ENCODE measurements at regions not wholly inside any gene's neighbourhood (a gene's known extent, or its start where the extent isn't known, plus 50 kb on each side); places are given as distances from the start of the nearest gene placed in this dataset.

- no peak for TF ChIP-seq SPI1 (IDR thresholded peaks at IDR 0.05; ENCODE audit: low read depth, low read length)
- no peak for TF ChIP-seq POLR2A (IDR thresholded peaks at IDR 0.05; ENCODE audit: low read depth, low read length)
These were observed 753.4 kb upstream of the ADGRB3 start for GRCh38 chr6:67881706-67882065.

Measured in GM12891 (cell line).